Germinal center (tissue), 1 donor: ENCODE measurements at regions not wholly inside any gene's neighbourhood (a gene's known extent, or its start where the extent isn't known, plus 50 kb on each side); places are given as distances from the start of the nearest gene placed in this dataset.

Experiments
- DNase-seq: peaks from one replicate; pipeline ENCODE4 v3.0.0; 2012; ENCODE audit warnings: mixed read lengths, low spot score

DNA sequence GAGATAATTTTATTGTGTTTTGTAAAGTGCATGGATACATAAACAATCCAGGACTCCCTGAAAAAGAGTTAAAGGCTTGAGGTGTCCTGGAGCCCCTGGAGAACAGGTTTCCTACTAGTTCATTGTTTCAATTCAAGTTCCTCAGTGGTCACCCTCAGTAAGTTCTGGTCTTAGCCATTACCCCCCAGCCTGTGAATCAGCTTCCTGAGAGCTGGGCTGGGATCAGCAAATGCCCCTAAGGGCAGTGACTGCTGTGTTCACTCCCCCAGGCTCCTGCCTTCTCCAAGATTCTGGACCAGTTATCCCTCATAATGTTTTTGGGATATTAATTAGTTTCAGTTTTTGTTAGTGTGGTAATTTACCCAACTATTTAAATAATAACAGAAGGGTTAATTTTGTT lies 151.6 kb upstream of the PRSS58 start:
- DNase-seq, result no peak

- no peak for DNase-seq
Measured at GRCh38 chr7:142408794-142409193, 150.9 kb upstream of the PRSS58 start.

- no peak for DNase-seq
Measured at GRCh38 chr7:142407939-142408570, 150.2 kb upstream of the PRSS58 start.

DNA sequence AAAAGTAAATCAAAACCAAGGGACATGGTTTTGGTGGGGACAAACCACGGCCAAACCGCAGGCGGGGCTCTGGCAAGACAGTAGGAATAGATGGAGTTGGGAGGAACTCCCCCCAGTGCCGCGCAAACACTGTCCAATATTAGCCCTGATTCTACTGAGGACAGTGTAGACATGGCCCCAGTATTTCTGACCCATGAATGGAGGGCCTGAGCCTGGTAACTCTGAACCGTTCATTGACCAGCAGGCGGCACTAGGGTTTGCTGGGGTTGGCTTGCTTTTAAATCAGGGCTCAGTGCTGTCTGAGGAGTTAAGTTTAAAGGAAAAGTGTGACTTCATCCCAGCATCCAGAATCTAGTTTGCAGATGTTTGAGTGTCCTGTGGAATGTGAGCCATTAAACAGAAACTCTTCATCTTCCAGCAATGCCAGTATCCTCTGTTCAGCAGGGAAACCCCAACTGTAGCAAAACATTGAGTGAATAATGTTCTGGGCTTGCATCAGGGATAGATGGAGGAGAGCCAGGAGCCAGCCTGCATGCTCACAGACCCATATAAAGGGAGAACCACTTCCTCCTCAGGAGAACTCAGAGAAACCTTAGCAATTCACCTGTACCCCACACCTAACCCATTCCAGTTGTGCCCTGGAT lies 147.4 kb upstream of the PRSS58 start:
- no peak for DNase-seq

DNA sequence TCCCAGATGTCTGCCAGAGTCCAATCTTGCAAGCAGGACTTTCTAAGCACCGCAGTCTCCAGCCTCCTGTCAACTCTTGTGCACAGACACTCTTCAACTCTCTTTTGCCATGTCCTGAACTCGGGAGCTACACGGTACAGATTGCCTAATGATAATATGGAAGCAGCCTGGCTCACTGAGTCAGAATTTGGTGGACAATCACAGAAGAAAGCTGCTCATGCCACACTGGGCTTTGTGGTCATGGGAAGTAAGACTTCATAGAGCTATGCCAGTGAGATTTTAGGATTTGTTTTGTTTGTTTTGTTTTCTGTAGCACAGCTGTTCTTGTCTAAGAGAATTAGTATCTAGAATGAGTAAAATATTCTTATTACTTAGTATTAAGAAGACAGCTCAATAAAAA lies 144.1 kb upstream of the PRSS58 start:
- DNase-seq, result no peak

- no peak for DNase-seq
Measured at GRCh38 chr7:142400042-142400533, 142.2 kb upstream of the PRSS58 start.

GRCh38 chr7:142391191-142391992 lies 133.5 kb upstream of the PRSS58 start:
- DNase-seq, result no peak

DNA sequence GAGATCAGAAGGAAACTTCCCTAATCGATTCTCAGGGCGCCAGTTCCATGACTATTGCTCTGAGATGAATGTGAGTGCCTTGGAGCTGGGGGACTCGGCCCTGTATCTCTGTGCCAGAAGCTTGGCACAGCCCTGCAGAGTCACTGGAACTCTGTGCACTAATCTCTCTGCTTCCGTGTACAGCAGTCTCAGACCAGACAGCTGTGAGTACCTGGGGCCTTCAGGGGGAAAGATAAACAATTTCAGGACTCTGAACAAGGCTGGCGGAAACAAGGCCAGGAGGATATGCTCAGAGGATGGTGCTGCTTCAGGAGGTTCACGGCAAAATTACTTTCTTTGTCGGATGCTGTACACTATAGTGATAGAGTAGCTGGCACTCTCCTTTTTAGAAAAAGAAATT lies 131.7 kb upstream of the PRSS58 start:
- no peak for DNase-seq

GRCh38 chr7:142385491-142386340 lies 127.9 kb upstream of the PRSS58 start:
- DNase-seq, result peak; percentile 24

DNA sequence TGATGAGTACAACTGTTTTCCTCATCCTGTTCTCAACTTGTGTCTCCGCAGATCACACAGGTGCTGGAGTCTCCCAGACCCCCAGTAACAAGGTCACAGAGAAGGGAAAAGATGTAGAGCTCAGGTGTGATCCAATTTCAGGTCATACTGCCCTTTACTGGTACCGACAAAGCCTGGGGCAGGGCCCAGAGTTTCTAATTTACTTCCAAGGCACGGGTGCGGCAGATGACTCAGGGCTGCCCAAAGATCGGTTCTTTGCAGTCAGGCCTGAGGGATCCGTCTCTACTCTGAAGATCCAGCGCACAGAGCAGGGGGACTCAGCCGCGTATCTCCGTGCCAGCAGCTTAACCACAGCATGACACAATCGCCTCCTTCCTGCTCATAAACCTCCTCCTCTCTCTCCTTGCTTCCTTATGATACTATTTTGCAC lies 126.7 kb upstream of the PRSS58 start:
- no peak for DNase-seq

- DNase-seq, result no peak
Measured at GRCh38 chr7:142383841-142384492, 126.1 kb upstream of the PRSS58 start.

GRCh38 chr7:142381727-142382390 lies 124.0 kb upstream of the PRSS58 start:
- DNase-seq, result no peak

- DNase-seq, result no peak
Measured at GRCh38 chr7:142380069-142380468, 122.2 kb upstream of the PRSS58 start.

- DNase-seq, result no peak
Measured at GRCh38 chr7:142379201-142379885, 121.5 kb upstream of the PRSS58 start.

DNA sequence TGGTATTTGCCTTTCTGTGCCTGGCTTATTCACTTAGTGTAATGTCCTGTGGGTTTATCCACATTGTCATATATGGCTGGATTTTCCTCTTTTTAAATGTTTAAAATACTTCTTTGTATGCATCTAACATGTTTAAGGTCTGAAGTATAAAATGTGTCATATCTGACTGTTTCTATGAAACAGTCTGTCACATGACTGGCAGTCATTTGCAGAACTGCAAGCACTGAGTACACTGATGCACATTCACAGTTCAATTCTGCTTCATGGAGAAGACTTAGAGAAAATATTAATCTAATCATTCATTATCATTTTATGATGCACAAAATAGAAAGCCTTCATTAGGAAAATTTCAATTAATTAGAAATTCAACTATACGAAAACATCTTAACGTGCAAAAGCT lies 119.7 kb upstream of the PRSS58 start:
- DNase-seq, result no peak

- no peak for DNase-seq
Measured at GRCh38 chr7:142376356-142376997, 118.6 kb upstream of the PRSS58 start.

DNA sequence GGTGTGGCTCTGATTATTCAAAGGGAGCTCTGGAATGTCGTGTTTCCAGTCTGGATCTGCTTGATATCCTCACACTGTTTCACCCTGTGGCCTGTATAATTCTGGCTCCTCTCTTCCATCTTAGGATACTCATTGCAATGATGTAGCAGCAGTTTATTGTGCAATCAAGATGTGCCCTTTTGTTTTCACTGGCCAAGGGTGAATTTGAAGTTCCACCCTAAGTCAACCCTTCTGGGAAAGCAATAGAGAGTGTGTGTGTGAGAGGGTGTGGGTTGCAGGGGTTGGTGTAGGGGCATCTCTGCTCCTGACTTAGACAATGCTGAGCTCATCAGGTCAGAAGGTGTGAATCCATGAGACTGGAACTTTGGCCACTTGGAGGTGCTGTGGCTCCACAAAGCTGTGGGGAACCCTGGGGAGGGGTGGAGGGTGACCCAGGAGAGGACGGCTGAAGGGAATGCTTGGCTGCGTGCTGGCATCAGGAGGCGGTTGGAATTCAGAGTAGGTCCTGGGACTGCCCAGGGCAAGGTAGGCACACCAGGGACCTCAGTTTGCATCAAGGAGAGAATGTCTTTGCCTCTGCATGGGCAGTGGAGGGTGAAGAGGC lies 118.0 kb upstream of the PRSS58 start:
- DNase-seq, result no peak

GRCh38 chr7:142372727-142373126 lies 114.9 kb upstream of the PRSS58 start:
- DNase-seq, result no peak

DNA sequence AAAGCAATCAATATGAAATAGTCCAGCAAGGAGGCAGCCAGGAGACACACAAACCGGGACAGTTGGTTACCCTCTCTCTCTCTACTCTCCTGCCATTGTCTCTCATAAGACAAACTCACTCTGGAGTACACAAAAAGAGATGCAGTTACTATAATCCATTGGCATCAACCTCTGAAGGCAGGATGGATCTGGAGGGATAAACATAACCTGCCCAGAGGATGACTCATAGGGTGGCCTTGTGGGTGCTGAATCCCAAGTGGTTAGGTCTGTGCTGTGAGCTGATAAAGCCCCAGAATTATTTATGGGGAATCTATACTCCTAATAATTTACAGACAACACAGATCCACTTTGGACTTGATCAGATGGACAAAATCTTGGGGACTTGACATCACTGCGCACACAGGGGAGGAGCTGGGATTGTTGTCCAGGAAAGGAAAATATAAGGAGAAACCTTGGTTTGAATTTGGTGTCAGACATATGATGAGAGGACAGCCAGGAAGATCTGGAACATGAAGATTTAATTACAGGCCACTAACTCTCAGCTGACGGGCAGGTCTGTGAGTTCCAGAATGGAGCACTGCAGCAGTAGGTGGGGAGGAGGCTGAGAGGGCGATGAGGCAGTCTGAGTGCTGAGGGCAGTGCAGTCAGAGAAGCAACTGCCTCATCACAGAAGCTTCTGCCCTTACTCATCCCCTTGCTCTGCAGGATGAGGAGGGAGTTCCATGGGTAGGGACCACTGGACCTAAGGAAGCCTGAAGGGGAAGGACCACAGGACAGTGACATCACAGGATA lies 113.9 kb upstream of the PRSS58 start:
- no peak for DNase-seq
